HCT116 (cell line): ENCODE measurements at regions not wholly inside any gene's neighbourhood (a gene's known extent, or its start where the extent isn't known, plus 50 kb on each side); places are given as distances from the start of the nearest gene placed in this dataset.

Source experiments
- ATAC-seq: fragments of 200-7000 bp; cut with Tn5 transposase; 2 replicates; pipeline ENCODE4 v1.9.1; 2020; ENCODE audit warnings: mild to moderate bottlenecking, moderate library complexity
- BruUV-seq: library from RNA; stranded (reverse); fragments of 400-500 nt; replicated peaks from 2 replicates; lab custom pipeline; 2021; lab: Mats Ljungman, UMichigan
- CTCF ChIA-PET: fragments of 300-600 bp; sonication (Branson Sonifier 250); formaldehyde crosslinking; loops from one replicate; lab custom pipeline; 2021; ENCODE audit warnings: antibody characterized with exemption; lab: Charles Lee
- POLR2A ChIA-PET: fragments of 300-600, 350-600 bp; sonication (Branson Sonifier 250); formaldehyde crosslinking; loops from one replicate; lab custom pipeline; 2021; ENCODE audit warnings: antibody characterized with exemption; lab: Charles Lee
- RAD21 ChIA-PET, 2 experiments: fragments of 300-600 bp; sonication (Branson Sonifier 250); formaldehyde crosslinking; loops; one replicate each; lab custom pipeline; 2023; ENCODE audit warnings: low total read pairs in 2 of 2; ENCODE audit not compliant: uncharacterized antibody in 2 of 2, unreplicated experiment in 2 of 2, low non-redundant PET in 1 of 2; lab: Charles Lee
- DNase-seq: peaks from one replicate; pipeline ENCODE4 v3.0.0-alpha.2; 2010; ENCODE audit warnings: low read depth, low spot score
- H2AFZ ChIP-seq: fragments of 200-600 bp; shearing (Covaris generic), sonication (generic); 2 replicates; pipeline ENCODE4 v1.6.1; 2017; ENCODE audit warnings: low read depth, mixed run types, mixed read lengths, antibody characterized with exemption, low read length; ENCODE audit not compliant: poor library complexity, severe bottlenecking
- H3K27ac ChIP-seq: 2 replicates; pipeline ENCODE4 v1.5.1; 2012; ENCODE audit warnings: low read depth, low read length
- H3K27me3 ChIP-seq: fragments of 200-600 bp; sonication (generic); 2 replicates; pipeline ENCODE4 v1.6.1; 2016; ENCODE audit warnings: mixed run types, low read length, mixed read lengths; ENCODE audit not compliant: insufficient read depth
- H3K36me3 ChIP-seq, 2 experiments: fragments of 200-500 bp in 1 of 2; fragments of 200-600 bp in 1 of 2; sonication (Bioruptor generic) in 1 of 2; sonication (generic) in 1 of 2; 2 replicates each; pipeline versions ENCODE4 v1.5.1 to v1.6.1; 2014 to 2016; ENCODE audit warnings: low read length in 2 of 2, inconsistent platforms in 1 of 2, mixed read lengths in 1 of 2, mixed run types in 1 of 2; ENCODE audit not compliant: insufficient read depth in 2 of 2, control insufficient read depth in 1 of 2
- H3K4me1 ChIP-seq, 2 experiments: fragments of 200-600 bp in 1 of 2; sonication (generic) in 1 of 2; 2 replicates each; pipeline versions ENCODE4 v1.5.1 to v1.6.1; 2012 to 2017; ENCODE audit warnings: low read length in 2 of 2, inconsistent platforms in 1 of 2, mild to moderate bottlenecking in 1 of 2, mixed read lengths in 1 of 2, mixed run types in 1 of 2, moderate library complexity in 1 of 2; ENCODE audit not compliant: insufficient read depth in 2 of 2, control insufficient read depth in 1 of 2
- H3K4me2 ChIP-seq: fragments of 200-600 bp; sonication (generic); 2 replicates; pipeline ENCODE4 v1.6.1; 2017; ENCODE audit warnings: mixed run types, low read length, mixed read lengths
- H3K4me3 ChIP-seq, 2 experiments: fragments of 200-600 bp in 1 of 2; sonication (generic) in 1 of 2; replicated peaks in 1 of 2; 2 replicates each; pipeline ENCODE4 v1.5.1; 2011 to 2016; ENCODE audit warnings: low read length in 2 of 2, control low read depth in 1 of 2, low read depth in 1 of 2, mild to moderate bottlenecking in 1 of 2, mixed read lengths in 1 of 2, mixed run types in 1 of 2
- H3K79me2 ChIP-seq: fragments of 200-600 bp; sonication (generic); 2 replicates; pipeline ENCODE4 v1.6.1; 2017; ENCODE audit warnings: mild to moderate bottlenecking, mixed run types, low read length, moderate library complexity, mixed read lengths; ENCODE audit not compliant: insufficient read depth
- H3K9ac ChIP-seq: fragments of 200-600 bp; sonication (generic); 2 replicates; pipeline ENCODE4 v1.6.1; 2016; ENCODE audit warnings: low read length, mixed read lengths
- H3K9me2 ChIP-seq: fragments of 200-600 bp; sonication (generic), shearing (Covaris generic); 2 replicates; pipeline ENCODE4 v1.6.1; 2017; ENCODE audit warnings: mixed run types, mild to moderate bottlenecking, moderate library complexity; ENCODE audit not compliant: insufficient read depth
- H3K9me3 ChIP-seq, 2 experiments: fragments of 200-500 bp in 1 of 2; fragments of 200-600 bp in 1 of 2; sonication (Bioruptor generic) in 1 of 2; sonication (generic) in 1 of 2; 2 replicates each; pipeline ENCODE4 v1.6.1; 2014 to 2017; ENCODE audit warnings: low read length in 2 of 2, mixed read lengths in 2 of 2, inconsistent platforms in 1 of 2, low read depth in 1 of 2, mild to moderate bottlenecking in 1 of 2, mixed run types in 1 of 2, moderate library complexity in 1 of 2; ENCODE audit not compliant: control insufficient read depth in 1 of 2, insufficient read depth in 1 of 2
- H4K20me1 ChIP-seq: fragments of 200-600 bp; sonication (generic), shearing (Covaris generic); 2 replicates; pipeline ENCODE4 v1.6.1; 2017; ENCODE audit warnings: mixed run types, mild to moderate bottlenecking, moderate library complexity; ENCODE audit not compliant: insufficient read depth
- CEBPB ChIP-seq: IDR thresholded peaks from 2 replicates; pipeline ENCODE4 v1.6.1; 2012; ENCODE audit warnings: low read depth
- EGR1 ChIP-seq: IDR thresholded peaks from 2 replicates; pipeline ENCODE4 v1.6.1; 2012; ENCODE audit warnings: low read depth
- ELF1 ChIP-seq: IDR thresholded peaks from 2 replicates; pipeline ENCODE4 v1.6.1; 2012; ENCODE audit warnings: low read depth, borderline replicate concordance
- EZH2phosphoT487 ChIP-seq: fragments of 200-600 bp; IDR thresholded peaks from 2 replicates; pipeline ENCODE4 v1.6.1; 2018; ENCODE audit warnings: antibody characterized with exemption, borderline replicate concordance
- FOSL1 ChIP-seq: IDR thresholded peaks from 2 replicates; pipeline ENCODE4 v1.6.1; 2012; ENCODE audit warnings: low read depth
- JUND ChIP-seq: IDR thresholded peaks from 2 replicates; pipeline ENCODE4 v1.6.1; 2012
- POLR2A ChIP-seq: IDR thresholded peaks from 2 replicates; pipeline ENCODE4 v1.7.0; 2011; ENCODE audit warnings: borderline replicate concordance; ENCODE audit not compliant: insufficient read depth, insufficient read length; ENCODE audit errors: extremely low read depth
- POLR2AphosphoS5 ChIP-seq: IDR thresholded peaks from 2 replicates; pipeline ENCODE4 v1.6.1; 2011; ENCODE audit warnings: mild to moderate bottlenecking, low read depth, low read length, moderate library complexity
- RAD21 ChIP-seq: IDR thresholded peaks from 2 replicates; pipeline ENCODE4 v1.6.1; 2012; ENCODE audit warnings: low read depth, mild to moderate bottlenecking
- SIN3A ChIP-seq: IDR thresholded peaks from 2 replicates; pipeline ENCODE4 v1.6.1; 2012; ENCODE audit warnings: low read depth
- SP1 ChIP-seq: IDR thresholded peaks from 2 replicates; pipeline ENCODE4 v1.6.1; 2012; ENCODE audit warnings: low read depth
- TCF7L2 ChIP-seq: IDR thresholded peaks from 2 replicates; pipeline ENCODE4 v1.7.0; 2011; ENCODE audit warnings: borderline replicate concordance, inconsistent platforms; ENCODE audit not compliant: insufficient read depth, insufficient read length; ENCODE audit errors: extremely low read depth
- YY1 ChIP-seq: IDR thresholded peaks from 2 replicates; pipeline ENCODE4 v1.6.1; 2011; ENCODE audit warnings: low read length, low read depth, moderate library complexity, mild to moderate bottlenecking; ENCODE audit not compliant: insufficient replicate concordance; ENCODE audit errors: extremely low read depth
- intact Hi-C: fragments of 100-400 bp; cut with micrococcal nuclease; formaldehyde crosslinking; loops from 2 replicates; pipeline ENCODE4 v1.10.0; 2022
- TF ChIP-seq, protein P1 (sequence below): IDR thresholded peaks from 2 replicates; pipeline ENCODE4 v1.6.1; 2011; ENCODE audit warnings: mild to moderate bottlenecking, low read length, moderate library complexity; ENCODE audit not compliant: insufficient replicate concordance; ENCODE audit errors: extremely low read depth
- TF ChIP-seq, protein P2 (sequence below), 3 experiments: fragments of 200-600 bp in 1 of 3; sonication (generic) in 1 of 3; IDR thresholded peaks in 2 of 3; conservative IDR thresholded peaks in 1 of 3; 2 replicates each; pipeline ENCODE4 v1.5.1; 2012 to 2017; ENCODE audit warnings: low read depth in 2 of 3, low read length in 2 of 3, antibody characterized with exemption in 1 of 3, borderline replicate concordance in 1 of 3, control low read depth in 1 of 3, mild to moderate bottlenecking in 1 of 3, mixed read lengths in 1 of 3, mixed run types in 1 of 3, moderate library complexity in 1 of 3; ENCODE audit not compliant: insufficient read depth in 1 of 3
- TF ChIP-seq, protein P3 (sequence below): IDR thresholded peaks from 2 replicates; pipeline ENCODE4 v1.6.1; 2012
- TF ChIP-seq, protein P4 (sequence below): IDR thresholded peaks from 2 replicates; pipeline ENCODE4 v1.6.1; 2012; ENCODE audit warnings: low read depth
- TF ChIP-seq, protein P5 (sequence below): IDR thresholded peaks from 2 replicates; pipeline ENCODE4 v1.6.1; 2012

DNA sequence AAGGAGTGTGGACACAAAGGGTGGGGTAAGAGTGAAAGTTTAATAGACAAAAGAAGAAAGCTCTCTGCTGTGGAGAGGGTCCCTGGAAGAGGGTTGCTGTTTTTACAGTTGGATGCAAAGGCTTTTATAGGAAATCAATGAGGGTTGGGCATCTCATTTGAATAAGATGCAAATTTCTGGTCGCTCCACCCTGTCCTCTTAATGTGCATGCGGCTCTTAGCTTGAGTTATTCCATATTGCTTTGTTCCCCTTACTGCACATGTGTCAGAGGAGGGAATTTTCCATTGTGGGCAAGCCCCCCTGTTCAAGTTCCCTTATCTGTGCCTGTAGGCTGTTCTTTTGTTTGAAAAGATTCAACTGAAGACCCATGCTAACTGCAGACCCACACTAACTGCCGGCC is 326.5 kb downstream of the BCL11A start (continued):
- TF ChIP-seq, protein P1, sequence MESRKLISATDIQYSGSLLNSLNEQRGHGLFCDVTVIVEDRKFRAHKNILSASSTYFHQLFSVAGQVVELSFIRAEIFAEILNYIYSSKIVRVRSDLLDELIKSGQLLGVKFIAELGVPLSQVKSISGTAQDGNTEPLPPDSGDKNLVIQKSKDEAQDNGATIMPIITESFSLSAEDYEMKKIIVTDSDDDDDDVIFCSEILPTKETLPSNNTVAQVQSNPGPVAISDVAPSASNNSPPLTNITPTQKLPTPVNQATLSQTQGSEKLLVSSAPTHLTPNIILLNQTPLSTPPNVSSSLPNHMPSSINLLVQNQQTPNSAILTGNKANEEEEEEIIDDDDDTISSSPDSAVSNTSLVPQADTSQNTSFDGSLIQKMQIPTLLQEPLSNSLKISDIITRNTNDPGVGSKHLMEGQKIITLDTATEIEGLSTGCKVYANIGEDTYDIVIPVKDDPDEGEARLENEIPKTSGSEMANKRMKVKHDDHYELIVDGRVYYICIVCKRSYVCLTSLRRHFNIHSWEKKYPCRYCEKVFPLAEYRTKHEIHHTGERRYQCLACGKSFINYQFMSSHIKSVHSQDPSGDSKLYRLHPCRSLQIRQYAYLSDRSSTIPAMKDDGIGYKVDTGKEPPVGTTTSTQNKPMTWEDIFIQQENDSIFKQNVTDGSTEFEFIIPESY, result no peak
- no peak for TF ChIP-seq POLR2A

DNA sequence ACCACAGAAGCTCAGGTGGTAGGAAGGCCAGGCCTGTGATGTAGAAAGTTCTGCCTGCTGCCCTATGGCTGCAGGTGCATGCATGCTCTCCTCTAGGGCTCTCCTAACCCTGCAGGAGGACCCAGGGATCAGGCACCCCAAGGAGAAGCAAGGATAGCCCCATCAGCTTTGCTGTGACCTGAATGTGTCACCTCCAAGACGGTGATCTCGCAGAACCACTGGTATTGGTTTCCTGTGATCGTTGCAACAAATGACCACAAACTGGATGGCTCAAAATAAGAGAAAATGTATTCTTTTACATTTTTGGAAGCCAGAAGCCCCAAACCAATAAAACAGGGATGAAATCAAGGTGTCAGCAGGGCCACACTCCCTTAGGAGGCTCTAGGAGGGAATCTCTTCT is 327.3 kb downstream of the BCL11A start:
- ATAC-seq, result no peak
- intact Hi-C loops, result no loop called here
- Histone ChIP-seq H3K4me1 (no peaks in the 10 kb centered on the region), H3K9me3 (no peaks in the 10 kb centered on the region), H2AFZ (no peak overlapping the region), H3K9me2 (no peaks in the 10 kb centered on the region), H3K36me3 (no peaks in the 10 kb centered on the region), H3K27me3 (no peaks in the 10 kb centered on the region), H3K4me2 (no peak overlapping the region), H3K4me3 (no peak overlapping the region), H3K9ac (no peak overlapping the region), H3K79me2 (no peaks in the 10 kb centered on the region), H3K27ac (no peak overlapping the region), H4K20me1 (no peaks in the 10 kb centered on the region)
- BruUV-seq, result no TSS peak
- ChIA-PET RAD21 (no interaction called here), CTCF (no interaction called here), POLR2A (no interaction called here)
- TF ChIP-seq TCF7L2 (no peak), SIN3A (no peak), FOSL1 (no peak), YY1 (no peak), JUND (no peak), EGR1 (no peak), POLR2A (no peak), SP1 (no peak), POLR2AphosphoS5 (no peak), EZH2phosphoT487 (no peak), CEBPB (no peak), RAD21 (no peak), ELF1 (no peak)
- TF ChIP-seq, protein P2, sequence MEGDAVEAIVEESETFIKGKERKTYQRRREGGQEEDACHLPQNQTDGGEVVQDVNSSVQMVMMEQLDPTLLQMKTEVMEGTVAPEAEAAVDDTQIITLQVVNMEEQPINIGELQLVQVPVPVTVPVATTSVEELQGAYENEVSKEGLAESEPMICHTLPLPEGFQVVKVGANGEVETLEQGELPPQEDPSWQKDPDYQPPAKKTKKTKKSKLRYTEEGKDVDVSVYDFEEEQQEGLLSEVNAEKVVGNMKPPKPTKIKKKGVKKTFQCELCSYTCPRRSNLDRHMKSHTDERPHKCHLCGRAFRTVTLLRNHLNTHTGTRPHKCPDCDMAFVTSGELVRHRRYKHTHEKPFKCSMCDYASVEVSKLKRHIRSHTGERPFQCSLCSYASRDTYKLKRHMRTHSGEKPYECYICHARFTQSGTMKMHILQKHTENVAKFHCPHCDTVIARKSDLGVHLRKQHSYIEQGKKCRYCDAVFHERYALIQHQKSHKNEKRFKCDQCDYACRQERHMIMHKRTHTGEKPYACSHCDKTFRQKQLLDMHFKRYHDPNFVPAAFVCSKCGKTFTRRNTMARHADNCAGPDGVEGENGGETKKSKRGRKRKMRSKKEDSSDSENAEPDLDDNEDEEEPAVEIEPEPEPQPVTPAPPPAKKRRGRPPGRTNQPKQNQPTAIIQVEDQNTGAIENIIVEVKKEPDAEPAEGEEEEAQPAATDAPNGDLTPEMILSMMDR (IDR thresholded peaks at IDR 0.05 in 2 of 3, conservative IDR thresholded peaks at IDR 0.05 in 1 of 3; ENCODE audit: borderline replicate concordance in 1 of 3, insufficient read depth in 1 of 3, low read depth in 2 of 3, low read length in 2 of 3), result no peak
- TF ChIP-seq, protein P3, sequence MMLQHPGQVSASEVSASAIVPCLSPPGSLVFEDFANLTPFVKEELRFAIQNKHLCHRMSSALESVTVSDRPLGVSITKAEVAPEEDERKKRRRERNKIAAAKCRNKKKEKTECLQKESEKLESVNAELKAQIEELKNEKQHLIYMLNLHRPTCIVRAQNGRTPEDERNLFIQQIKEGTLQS, result no peak
- TF ChIP-seq, protein P4, sequence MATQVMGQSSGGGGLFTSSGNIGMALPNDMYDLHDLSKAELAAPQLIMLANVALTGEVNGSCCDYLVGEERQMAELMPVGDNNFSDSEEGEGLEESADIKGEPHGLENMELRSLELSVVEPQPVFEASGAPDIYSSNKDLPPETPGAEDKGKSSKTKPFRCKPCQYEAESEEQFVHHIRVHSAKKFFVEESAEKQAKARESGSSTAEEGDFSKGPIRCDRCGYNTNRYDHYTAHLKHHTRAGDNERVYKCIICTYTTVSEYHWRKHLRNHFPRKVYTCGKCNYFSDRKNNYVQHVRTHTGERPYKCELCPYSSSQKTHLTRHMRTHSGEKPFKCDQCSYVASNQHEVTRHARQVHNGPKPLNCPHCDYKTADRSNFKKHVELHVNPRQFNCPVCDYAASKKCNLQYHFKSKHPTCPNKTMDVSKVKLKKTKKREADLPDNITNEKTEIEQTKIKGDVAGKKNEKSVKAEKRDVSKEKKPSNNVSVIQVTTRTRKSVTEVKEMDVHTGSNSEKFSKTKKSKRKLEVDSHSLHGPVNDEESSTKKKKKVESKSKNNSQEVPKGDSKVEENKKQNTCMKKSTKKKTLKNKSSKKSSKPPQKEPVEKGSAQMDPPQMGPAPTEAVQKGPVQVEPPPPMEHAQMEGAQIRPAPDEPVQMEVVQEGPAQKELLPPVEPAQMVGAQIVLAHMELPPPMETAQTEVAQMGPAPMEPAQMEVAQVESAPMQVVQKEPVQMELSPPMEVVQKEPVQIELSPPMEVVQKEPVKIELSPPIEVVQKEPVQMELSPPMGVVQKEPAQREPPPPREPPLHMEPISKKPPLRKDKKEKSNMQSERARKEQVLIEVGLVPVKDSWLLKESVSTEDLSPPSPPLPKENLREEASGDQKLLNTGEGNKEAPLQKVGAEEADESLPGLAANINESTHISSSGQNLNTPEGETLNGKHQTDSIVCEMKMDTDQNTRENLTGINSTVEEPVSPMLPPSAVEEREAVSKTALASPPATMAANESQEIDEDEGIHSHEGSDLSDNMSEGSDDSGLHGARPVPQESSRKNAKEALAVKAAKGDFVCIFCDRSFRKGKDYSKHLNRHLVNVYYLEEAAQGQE, result no peak
- TF ChIP-seq, protein P5, sequence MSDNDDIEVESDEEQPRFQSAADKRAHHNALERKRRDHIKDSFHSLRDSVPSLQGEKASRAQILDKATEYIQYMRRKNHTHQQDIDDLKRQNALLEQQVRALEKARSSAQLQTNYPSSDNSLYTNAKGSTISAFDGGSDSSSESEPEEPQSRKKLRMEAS, result no peak
- no peak for DNase-seq
